ENCODE measurements at regions not wholly inside any gene's neighbourhood (a gene's known extent, or its start where the extent isn't known, plus 50 kb on each side); places are given as distances from the start of the nearest gene placed in this dataset.

GRCh38 chr20:60895363-60896079 lies 356.5 kb upstream of the CDH4 start:
- ATAC-seq (ENCODE audit: low FRiP score) (no peak), DNase-seq (ENCODE audit: low spot score) (no peak)
- TF ChIP-seq, protein P1, sequence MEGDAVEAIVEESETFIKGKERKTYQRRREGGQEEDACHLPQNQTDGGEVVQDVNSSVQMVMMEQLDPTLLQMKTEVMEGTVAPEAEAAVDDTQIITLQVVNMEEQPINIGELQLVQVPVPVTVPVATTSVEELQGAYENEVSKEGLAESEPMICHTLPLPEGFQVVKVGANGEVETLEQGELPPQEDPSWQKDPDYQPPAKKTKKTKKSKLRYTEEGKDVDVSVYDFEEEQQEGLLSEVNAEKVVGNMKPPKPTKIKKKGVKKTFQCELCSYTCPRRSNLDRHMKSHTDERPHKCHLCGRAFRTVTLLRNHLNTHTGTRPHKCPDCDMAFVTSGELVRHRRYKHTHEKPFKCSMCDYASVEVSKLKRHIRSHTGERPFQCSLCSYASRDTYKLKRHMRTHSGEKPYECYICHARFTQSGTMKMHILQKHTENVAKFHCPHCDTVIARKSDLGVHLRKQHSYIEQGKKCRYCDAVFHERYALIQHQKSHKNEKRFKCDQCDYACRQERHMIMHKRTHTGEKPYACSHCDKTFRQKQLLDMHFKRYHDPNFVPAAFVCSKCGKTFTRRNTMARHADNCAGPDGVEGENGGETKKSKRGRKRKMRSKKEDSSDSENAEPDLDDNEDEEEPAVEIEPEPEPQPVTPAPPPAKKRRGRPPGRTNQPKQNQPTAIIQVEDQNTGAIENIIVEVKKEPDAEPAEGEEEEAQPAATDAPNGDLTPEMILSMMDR (IDR thresholded peaks at IDR 0.05) = no peak

- no peak for ATAC-seq (ENCODE audit: low FRiP score)
- TF ChIP-seq, protein P1 (IDR thresholded peaks at IDR 0.05) = no peak
Observed at GRCh38 chr20:60897976-60898375, 354.1 kb upstream of the CDH4 start.

DNA sequence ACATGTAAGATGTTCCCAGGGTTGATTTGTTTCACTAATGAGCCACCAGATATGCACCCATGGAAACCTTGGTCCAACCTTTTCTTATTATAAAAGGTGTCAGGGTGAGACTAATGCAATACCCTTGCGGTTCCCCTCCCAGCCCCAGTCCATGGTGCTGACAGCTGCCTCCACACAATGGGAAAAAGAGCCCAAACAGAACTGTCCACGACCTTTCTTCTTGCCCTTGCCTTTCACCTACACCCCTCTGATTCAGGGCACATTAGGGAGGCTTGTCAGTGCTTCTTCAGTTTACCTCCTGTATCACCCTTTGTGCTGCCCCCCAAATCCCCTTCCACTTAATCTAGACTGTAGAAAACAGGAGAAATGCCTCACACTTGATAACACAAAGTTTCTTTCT lies 352.7 kb upstream of the CDH4 start:
- DNase-seq (ENCODE audit: low spot score) (no peak), ATAC-seq (ENCODE audit: low FRiP score) (no peak)
- TF ChIP-seq, protein P1 (IDR thresholded peaks at IDR 0.05) = no peak

More at GRCh38 chr20:60897976-60898375, 354.1 kb upstream of the CDH4 start:
- no peak for DNase-seq (ENCODE audit: low spot score)

- ATAC-seq (ENCODE audit: low FRiP score) (no peak), DNase-seq (ENCODE audit: low spot score) (no peak)
- TF ChIP-seq, protein P1 (IDR thresholded peaks at IDR 0.05) = no peak
Observed at GRCh38 chr20:60900618-60901017, 351.4 kb upstream of the CDH4 start.

GRCh38 chr20:60901831-60902230 lies 350.2 kb upstream of the CDH4 start:
- no peak for ATAC-seq (ENCODE audit: low FRiP score)
- no peak for DNase-seq (ENCODE audit: low spot score)
- TF ChIP-seq, protein P1 (IDR thresholded peaks at IDR 0.05) = no peak

GRCh38 chr20:60903325-60903971 lies 348.6 kb upstream of the CDH4 start:
- DNase-seq (ENCODE audit: low spot score) (no peak), ATAC-seq (ENCODE audit: low FRiP score) (no peak)

More at GRCh38 chr20:60903325-60903971, 348.6 kb upstream of the CDH4 start:
- TF ChIP-seq, protein P1 (IDR thresholded peaks at IDR 0.05) = no peak
